ENCODE measurements at regions not wholly inside any gene's neighbourhood (a gene's known extent, or its start where the extent isn't known, plus 50 kb on each side); places are given as distances from the start of the nearest gene placed in this dataset.

GRCh38 chr2:17429130-17429529 lies 89.1 kb downstream of the RAD51AP2 start:
- H3K36me3 ChIP-seq (replicated peaks; ENCODE audit: low read depth, low read length), result no peaks in the 10 kb centered on the region

GRCh38 chr2:17427401-17427800 lies 90.8 kb downstream of the RAD51AP2 start:
- Histone ChIP-seq H3K36me3 (replicated peaks; ENCODE audit: low read depth, low read length) (no peaks in the 10 kb centered on the region), H3K4me1 (ENCODE audit: low read length) (no peaks in the 10 kb centered on the region), H3K4me2 (ENCODE audit: low read length) (no peak overlapping the region), H3K27me3 (ENCODE audit: low read depth, low read length) (no peaks in the 10 kb centered on the region), H3K79me2 (ENCODE audit: low read length) (no peaks in the 10 kb centered on the region), H2AFZ (ENCODE audit: low read depth, low read length) (no peak overlapping the region), H3K4me3 (ENCODE audit: low read length) (no peak overlapping the region), H3K9me3 (ENCODE audit: insufficient read depth, low read length) (no peaks in the 10 kb centered on the region), H3K9ac (ENCODE audit: low read length) (no peak overlapping the region), H3K27ac (ENCODE audit: low read length) (no peak overlapping the region), H4K20me1 (ENCODE audit: insufficient read depth, low read length) (no peaks in the 10 kb centered on the region)
- TF ChIP-seq CTCF (IDR thresholded peaks at IDR 0.05; ENCODE audit: low read depth, low read length) (no peak), EZH2phosphoT487 (IDR thresholded peaks at IDR 0.05; ENCODE audit: low read depth) (no peak)

More at GRCh38 chr2:17429130-17429529, 89.1 kb downstream of the RAD51AP2 start:
- H3K4me1 ChIP-seq (ENCODE audit: low read length), result no peaks in the 10 kb centered on the region
- H3K9ac ChIP-seq (ENCODE audit: low read length), result no peak overlapping the region
- H3K27ac ChIP-seq (ENCODE audit: low read length), result no peak overlapping the region
- no peak overlapping the region for H3K4me3 ChIP-seq (ENCODE audit: low read length)
- no peaks in the 10 kb centered on the region for H3K79me2 ChIP-seq (ENCODE audit: low read length)
- H2AFZ ChIP-seq (ENCODE audit: low read depth, low read length), result no peak overlapping the region
- H3K4me2 ChIP-seq (ENCODE audit: low read length), result no peak overlapping the region
- H3K9me3 ChIP-seq (ENCODE audit: insufficient read depth, low read length), result no peaks in the 10 kb centered on the region
- no peaks in the 10 kb centered on the region for H3K27me3 ChIP-seq (ENCODE audit: low read depth, low read length)
- TF ChIP-seq EZH2phosphoT487 (IDR thresholded peaks at IDR 0.05; ENCODE audit: low read depth), result no peak
- no peak for TF ChIP-seq CTCF (IDR thresholded peaks at IDR 0.05; ENCODE audit: low read depth, low read length)
- H4K20me1 ChIP-seq (ENCODE audit: insufficient read depth, low read length), result no peaks in the 10 kb centered on the region

GRCh38 chr2:17426743-17427142 lies 91.5 kb downstream of the RAD51AP2 start:
- H3K27me3 ChIP-seq (ENCODE audit: low read depth, low read length), result no peaks in the 10 kb centered on the region
- no peak overlapping the region for H3K27ac ChIP-seq (ENCODE audit: low read length)
- TF ChIP-seq CTCF (IDR thresholded peaks at IDR 0.05; ENCODE audit: low read depth, low read length) (no peak), EZH2phosphoT487 (IDR thresholded peaks at IDR 0.05; ENCODE audit: low read depth) (no peak)
- no peaks in the 10 kb centered on the region for H3K36me3 ChIP-seq (replicated peaks; ENCODE audit: low read depth, low read length)
- H3K4me2 ChIP-seq (ENCODE audit: low read length), result no peak overlapping the region
- no peaks in the 10 kb centered on the region for H4K20me1 ChIP-seq (ENCODE audit: insufficient read depth, low read length)
- H3K4me1 ChIP-seq (ENCODE audit: low read length), result no peaks in the 10 kb centered on the region
- H3K9me3 ChIP-seq (ENCODE audit: insufficient read depth, low read length), result no peaks in the 10 kb centered on the region
- H3K4me3 ChIP-seq (ENCODE audit: low read length), result no peak overlapping the region
- no peak overlapping the region for H2AFZ ChIP-seq (ENCODE audit: low read depth, low read length)
- no peak overlapping the region for H3K9ac ChIP-seq (ENCODE audit: low read length)
- H3K79me2 ChIP-seq (ENCODE audit: low read length), result no peaks in the 10 kb centered on the region

- Histone ChIP-seq H3K4me2 (ENCODE audit: low read length) (no peak overlapping the region), H3K9me3 (ENCODE audit: insufficient read depth, low read length) (no peaks in the 10 kb centered on the region), H3K4me3 (ENCODE audit: low read length) (no peak overlapping the region), H3K79me2 (ENCODE audit: low read length) (no peaks in the 10 kb centered on the region), H4K20me1 (ENCODE audit: insufficient read depth, low read length) (no peaks in the 10 kb centered on the region), H3K36me3 (replicated peaks; ENCODE audit: low read depth, low read length) (no peaks in the 10 kb centered on the region), H3K27me3 (ENCODE audit: low read depth, low read length) (no peaks in the 10 kb centered on the region), H3K9ac (ENCODE audit: low read length) (no peak overlapping the region), H3K27ac (ENCODE audit: low read length) (no peak overlapping the region), H2AFZ (ENCODE audit: low read depth, low read length) (no peak overlapping the region), H3K4me1 (ENCODE audit: low read length) (no peaks in the 10 kb centered on the region)
- no peak for TF ChIP-seq EZH2phosphoT487 (IDR thresholded peaks at IDR 0.05; ENCODE audit: low read depth)
- no peak for TF ChIP-seq CTCF (IDR thresholded peaks at IDR 0.05; ENCODE audit: low read depth, low read length)
Measured at GRCh38 chr2:17422061-17422460, 96.2 kb downstream of the RAD51AP2 start.
